ENCODE measurements at regions not wholly inside any gene's neighbourhood (a gene's known extent, or its start where the extent isn't known, plus 50 kb on each side); places are given as distances from the start of the nearest gene placed in this dataset.

DNA sequence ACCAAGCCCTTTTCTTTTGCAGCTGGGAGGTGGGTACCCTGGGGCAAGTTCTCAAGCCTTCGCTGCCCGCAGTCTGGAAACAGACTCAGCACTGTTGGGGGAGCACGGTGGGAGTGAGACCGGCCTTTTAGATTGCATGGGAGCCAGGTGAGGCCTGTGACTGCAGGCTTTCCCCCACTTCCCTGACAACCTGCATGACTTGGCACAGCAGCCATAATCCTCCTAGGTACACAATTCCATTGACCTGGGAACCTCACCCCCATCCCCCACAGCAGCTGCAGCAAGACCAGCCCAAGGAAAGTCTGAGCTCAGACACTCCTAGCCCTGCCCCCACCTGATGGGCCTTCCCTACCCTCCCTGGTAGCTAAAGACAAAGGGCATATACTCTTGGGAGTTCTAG lies 52.2 kb upstream of the CCDC80 start:
- no peak for TF ChIP-seq CTCF (conservative IDR thresholded peaks at IDR 0.05; ENCODE audit: low read depth, low read length)
- TF ChIP-seq EZH2 (IDR thresholded peaks at IDR 0.05; ENCODE audit: low read length, unreplicated experiment): no peak
